AG04450 (cell line): ENCODE measurements at regions not wholly inside any gene's neighbourhood (a gene's known extent, or its start where the extent isn't known, plus 50 kb on each side); places are given as distances from the start of the nearest gene placed in this dataset.

Experiments used
- CTCF ChIA-PET: fragments of 300-600, 350-600 bp; formaldehyde crosslinking; extraction: SDS; loops from one replicate; lab custom pipeline; 2022; ENCODE audit warnings: antibody characterized with exemption, inconsistent platforms; lab: Charles Lee
- POLR2A ChIA-PET: fragments of 350-600 bp; formaldehyde crosslinking; extraction: SDS; loops from one replicate; lab custom pipeline; 2021; ENCODE audit warnings: antibody characterized with exemption, inconsistent platforms; lab: Yijun Ruan, JAX
- DNase-seq: peaks from one replicate; pipeline ENCODE4 v3.0.0-alpha.2; 2011; ENCODE audit warnings: low read depth, low spot score
- H3K27ac ChIP-seq: one replicate; pipeline ENCODE4 v1.5.1; 2012; ENCODE audit warnings: low read depth, low read length, control low read depth
- H3K27me3 ChIP-seq: one replicate; pipeline ENCODE4 v1.6.0; 2012; ENCODE audit warnings: low read length; ENCODE audit not compliant: control insufficient read depth, insufficient read depth
- H3K4me3 ChIP-seq: 2 replicates; pipeline ENCODE4 v1.5.1; 2011; ENCODE audit warnings: mild to moderate bottlenecking, low read depth, low read length, control low read depth
- H3K9me3 ChIP-seq: 2 replicates; pipeline ENCODE4 v1.5.1; 2012; ENCODE audit warnings: low read length; ENCODE audit not compliant: control insufficient read depth, insufficient read depth
- CTCF ChIP-seq: IDR thresholded peaks from 2 replicates; pipeline ENCODE4 v1.5.1; 2011; ENCODE audit warnings: low read depth, low read length, control low read depth, inconsistent platforms

- Histone ChIP-seq H3K4me3 (no peak overlapping the region), H3K27me3 (no peaks in the 10 kb centered on the region), H3K9me3 (no peaks in the 10 kb centered on the region), H3K27ac (no peak overlapping the region)
- CTCF ChIA-PET = no interaction called here
- TF ChIP-seq CTCF = no peak
- no peak for DNase-seq
- POLR2A ChIA-PET = no interaction called here
Measured at GRCh38 chr2:13578547-13578946, 861.8 kb downstream of the TRIB2 start.

DNA sequence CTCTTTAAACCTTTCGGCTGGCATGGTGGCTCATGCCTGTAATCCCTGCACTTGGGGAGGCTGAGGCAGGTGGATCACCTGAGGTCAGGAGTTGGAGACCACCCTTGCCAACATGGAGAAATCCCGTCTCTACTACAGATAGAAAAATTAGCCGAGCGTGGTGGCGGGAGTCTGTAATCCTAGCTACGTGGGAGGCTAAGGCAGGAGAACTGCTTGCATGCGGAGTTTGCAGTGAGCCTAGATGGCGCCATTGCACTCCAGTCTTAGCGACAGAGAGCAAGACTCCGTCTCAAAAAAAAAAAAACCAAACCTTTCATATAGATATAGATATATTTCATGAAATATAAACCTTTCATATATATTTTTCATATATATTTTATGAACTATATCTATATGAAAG is 864.7 kb downstream of the TRIB2 start:
- H3K27me3 ChIP-seq = no peaks in the 10 kb centered on the region
- ChIA-PET POLR2A (no interaction called here), CTCF (interaction anchor here (0.6 kb wide), 1 partner anchor 1472 kb away, joined by 3 read pairs; no protein-coding TSS in a partner anchor)
- H3K27ac ChIP-seq = no peak overlapping the region
- DNase-seq = no peak
- H3K4me3 ChIP-seq = no peak overlapping the region
- no peak for TF ChIP-seq CTCF
- H3K9me3 ChIP-seq = no peaks in the 10 kb centered on the region

GRCh38 chr2:13583609-13584008 is 866.9 kb downstream of the TRIB2 start:
- no peaks in the 10 kb centered on the region for H3K9me3 ChIP-seq
- POLR2A ChIA-PET = no interaction called here
- no peak for TF ChIP-seq CTCF
- CTCF ChIA-PET = no interaction called here
- no peak overlapping the region for H3K27ac ChIP-seq
- H3K4me3 ChIP-seq = no peak overlapping the region
- DNase-seq = no peak
- H3K27me3 ChIP-seq = no peaks in the 10 kb centered on the region

- no peak for DNase-seq
- no peak for TF ChIP-seq CTCF
- CTCF ChIA-PET = no interaction called here
- Histone ChIP-seq H3K27me3 (no peaks in the 10 kb centered on the region), H3K9me3 (no peaks in the 10 kb centered on the region), H3K27ac (no peak overlapping the region), H3K4me3 (no peak overlapping the region)
- POLR2A ChIA-PET = no interaction called here
Measured at GRCh38 chr2:13584020-13584419, 867.3 kb downstream of the TRIB2 start.

- Histone ChIP-seq H3K9me3 (no peaks in the 10 kb centered on the region), H3K27ac (no peak overlapping the region), H3K4me3 (no peak overlapping the region), H3K27me3 (no peaks in the 10 kb centered on the region)
- no peak for TF ChIP-seq CTCF
- DNase-seq = no peak
- CTCF ChIA-PET = no interaction called here
- POLR2A ChIA-PET = no interaction called here
Measured at GRCh38 chr2:13585732-13586131, 869.0 kb downstream of the TRIB2 start.
